ENCODE measurements at regions not wholly inside any gene's neighbourhood (a gene's known extent, or its start where the extent isn't known, plus 50 kb on each side); places are given as distances from the start of the nearest gene placed in this dataset.
"Not testable (repeated sequence)": the region's sequence is repeated elsewhere in the genome, so short reads cannot be mapped to it uniquely, and the experiment has no call there.

- Mint-ChIP-seq H3K9me3 (peaks cover 3% of the 10 kb centered on the region), H3K27me3 (ENCODE audit: low read depth) (peaks cover 2% of the 10 kb centered on the region), H3K4me3 (no peak overlapping the region), H3K4me1 (peaks cover 22% of the 10 kb centered on the region), H3K36me3 (ENCODE audit: low read depth) (peaks cover 3% of the 10 kb centered on the region), H3K27ac (ENCODE audit: unreplicated experiment) (no peak overlapping the region)
- no peak for DNase-seq (ENCODE audit: low read depth, low spot score)
- TF ChIP-seq, protein P1, sequence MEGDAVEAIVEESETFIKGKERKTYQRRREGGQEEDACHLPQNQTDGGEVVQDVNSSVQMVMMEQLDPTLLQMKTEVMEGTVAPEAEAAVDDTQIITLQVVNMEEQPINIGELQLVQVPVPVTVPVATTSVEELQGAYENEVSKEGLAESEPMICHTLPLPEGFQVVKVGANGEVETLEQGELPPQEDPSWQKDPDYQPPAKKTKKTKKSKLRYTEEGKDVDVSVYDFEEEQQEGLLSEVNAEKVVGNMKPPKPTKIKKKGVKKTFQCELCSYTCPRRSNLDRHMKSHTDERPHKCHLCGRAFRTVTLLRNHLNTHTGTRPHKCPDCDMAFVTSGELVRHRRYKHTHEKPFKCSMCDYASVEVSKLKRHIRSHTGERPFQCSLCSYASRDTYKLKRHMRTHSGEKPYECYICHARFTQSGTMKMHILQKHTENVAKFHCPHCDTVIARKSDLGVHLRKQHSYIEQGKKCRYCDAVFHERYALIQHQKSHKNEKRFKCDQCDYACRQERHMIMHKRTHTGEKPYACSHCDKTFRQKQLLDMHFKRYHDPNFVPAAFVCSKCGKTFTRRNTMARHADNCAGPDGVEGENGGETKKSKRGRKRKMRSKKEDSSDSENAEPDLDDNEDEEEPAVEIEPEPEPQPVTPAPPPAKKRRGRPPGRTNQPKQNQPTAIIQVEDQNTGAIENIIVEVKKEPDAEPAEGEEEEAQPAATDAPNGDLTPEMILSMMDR (conservative IDR thresholded peaks at IDR 0.05): no peak
These were observed 113.1 kb upstream of the ZBED5 start for GRCh38 chr11:10970926-10971325.

- Mint-ChIP-seq H3K27ac (ENCODE audit: unreplicated experiment) (no peak overlapping the region), H3K4me1 (peaks cover 9% of the 10 kb centered on the region), H3K27me3 (ENCODE audit: low read depth) (peaks cover 4% of the 10 kb centered on the region), H3K9me3 (peaks cover 11% of the 10 kb centered on the region), H3K36me3 (ENCODE audit: low read depth) (peaks cover 12% of the 10 kb centered on the region), H3K4me3 (no peak overlapping the region)
- no peak for DNase-seq (ENCODE audit: low read depth, low spot score)
- TF ChIP-seq, protein P1 (conservative IDR thresholded peaks at IDR 0.05): no peak
These were observed 111.5 kb upstream of the ZBED5 start for GRCh38 chr11:10969387-10969786.

DNA sequence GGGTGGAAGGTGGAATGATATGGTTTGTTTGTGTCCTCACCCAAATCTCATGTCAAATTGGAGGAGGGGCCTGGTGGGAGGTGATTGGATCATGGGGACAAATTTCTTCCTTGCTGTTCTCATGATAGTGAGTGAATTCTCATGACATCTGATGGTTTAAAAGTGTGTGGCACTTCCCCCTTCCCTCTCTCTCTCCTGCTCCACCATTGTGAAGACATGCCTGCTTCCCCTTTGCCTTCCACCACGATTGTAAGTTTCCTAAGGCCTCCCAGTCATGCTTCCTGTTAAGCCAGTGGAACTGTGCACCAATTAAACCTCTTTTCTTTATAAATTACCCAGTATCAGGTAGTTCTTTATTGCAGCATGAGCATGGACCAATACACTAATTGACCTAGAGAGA, 99.0 kb upstream of the ZBED5 start:
- DNase-seq (ENCODE audit: low read depth, low spot score); H3K4me3 Mint-ChIP-seq; H3K27me3 Mint-ChIP-seq (ENCODE audit: low read depth); H3K36me3 Mint-ChIP-seq (ENCODE audit: low read depth); H3K27ac Mint-ChIP-seq (ENCODE audit: unreplicated experiment); H3K4me1 Mint-ChIP-seq: not testable (repeated sequence)
- H3K9me3 Mint-ChIP-seq: peaks cover 13% of the 10 kb centered on the region

DNA sequence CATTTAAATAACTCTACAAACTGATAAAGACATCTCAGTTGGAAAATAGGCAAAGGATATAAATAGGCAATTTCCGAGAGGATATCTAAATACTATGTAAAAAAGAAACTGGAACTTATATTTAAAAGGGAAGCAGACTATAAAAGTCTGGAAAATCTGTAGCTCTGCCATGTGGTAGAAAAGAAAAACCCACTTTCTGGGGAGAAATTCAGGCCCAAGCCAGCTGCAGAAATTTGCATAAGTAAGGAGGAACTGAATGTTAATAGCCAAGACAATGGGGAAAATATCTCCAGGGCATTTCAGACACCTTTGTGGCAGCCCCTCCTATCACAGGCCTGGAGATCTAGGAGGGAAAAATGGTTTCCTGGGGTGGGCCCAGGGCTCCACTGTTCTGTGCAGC, 97.8 kb upstream of the ZBED5 start:
- no peak overlapping the region for H3K27ac Mint-ChIP-seq (ENCODE audit: unreplicated experiment)
- TF ChIP-seq, protein P1 (conservative IDR thresholded peaks at IDR 0.05): no peak
- H3K4me1 Mint-ChIP-seq: no peaks in the 10 kb centered on the region
- H3K4me3 Mint-ChIP-seq: no peak overlapping the region
- no peaks in the 10 kb centered on the region for H3K36me3 Mint-ChIP-seq (ENCODE audit: low read depth)
- peaks cover 12% of the 10 kb centered on the region for H3K9me3 Mint-ChIP-seq
- no peak for DNase-seq (ENCODE audit: low read depth, low spot score)
- H3K27me3 Mint-ChIP-seq (ENCODE audit: low read depth): peaks cover 4% of the 10 kb centered on the region

- H3K27me3 Mint-ChIP-seq (ENCODE audit: low read depth): peaks cover 7% of the 10 kb centered on the region
- H3K4me3 Mint-ChIP-seq: no peak overlapping the region
- H3K27ac Mint-ChIP-seq (ENCODE audit: unreplicated experiment): no peak overlapping the region
- peaks cover 13% of the 10 kb centered on the region for H3K9me3 Mint-ChIP-seq
- DNase-seq (ENCODE audit: low read depth, low spot score): no peak
- H3K4me1 Mint-ChIP-seq: no peaks in the 10 kb centered on the region
- peaks cover 6% of the 10 kb centered on the region for H3K36me3 Mint-ChIP-seq (ENCODE audit: low read depth)
- TF ChIP-seq, protein P1 (conservative IDR thresholded peaks at IDR 0.05): no peak
These were observed 96.3 kb upstream of the ZBED5 start for GRCh38 chr11:10954184-10954583.

- no peak overlapping the region for H3K4me3 Mint-ChIP-seq
- TF ChIP-seq, protein P1 (conservative IDR thresholded peaks at IDR 0.05): no peak
- H3K27me3 Mint-ChIP-seq (ENCODE audit: low read depth): peaks cover 10% of the 10 kb centered on the region
- no peak overlapping the region for H3K27ac Mint-ChIP-seq (ENCODE audit: unreplicated experiment)
- H3K4me1 Mint-ChIP-seq: no peaks in the 10 kb centered on the region
- no peak for DNase-seq (ENCODE audit: low read depth, low spot score)
- peaks cover 12% of the 10 kb centered on the region for H3K9me3 Mint-ChIP-seq
- H3K36me3 Mint-ChIP-seq (ENCODE audit: low read depth): peaks cover 7% of the 10 kb centered on the region
These were observed 95.0 kb upstream of the ZBED5 start for GRCh38 chr11:10952872-10953271.

GRCh38 chr11:10947935-10948334, 90.1 kb upstream of the ZBED5 start:
- not testable (repeated sequence) for H3K36me3 Mint-ChIP-seq (ENCODE audit: low read depth); H3K4me3 Mint-ChIP-seq; H3K9me3 Mint-ChIP-seq; DNase-seq (ENCODE audit: low read depth, low spot score); H3K27ac Mint-ChIP-seq (ENCODE audit: unreplicated experiment); H3K4me1 Mint-ChIP-seq
- H3K27me3 Mint-ChIP-seq (ENCODE audit: low read depth): peaks cover 15% of the 10 kb centered on the region
